HG02571 (cell line): ENCODE measurements at regions not wholly inside any gene's neighbourhood (a gene's known extent, or its start where the extent isn't known, plus 50 kb on each side); places are given as distances from the start of the nearest gene placed in this dataset.
"Not testable (repeated sequence)": the region's sequence is repeated elsewhere in the genome, so short reads cannot be mapped to it uniquely, and the experiment has no call there.

Experiments used
- ATAC-seq: cut with Tn5 transposase; IDR thresholded peaks from one replicate; pipeline ENCODE4 v1.9.1; 2021; ENCODE audit warnings: mild to moderate bottlenecking, moderate library complexity; ENCODE audit not compliant: unreplicated experiment

DNA sequence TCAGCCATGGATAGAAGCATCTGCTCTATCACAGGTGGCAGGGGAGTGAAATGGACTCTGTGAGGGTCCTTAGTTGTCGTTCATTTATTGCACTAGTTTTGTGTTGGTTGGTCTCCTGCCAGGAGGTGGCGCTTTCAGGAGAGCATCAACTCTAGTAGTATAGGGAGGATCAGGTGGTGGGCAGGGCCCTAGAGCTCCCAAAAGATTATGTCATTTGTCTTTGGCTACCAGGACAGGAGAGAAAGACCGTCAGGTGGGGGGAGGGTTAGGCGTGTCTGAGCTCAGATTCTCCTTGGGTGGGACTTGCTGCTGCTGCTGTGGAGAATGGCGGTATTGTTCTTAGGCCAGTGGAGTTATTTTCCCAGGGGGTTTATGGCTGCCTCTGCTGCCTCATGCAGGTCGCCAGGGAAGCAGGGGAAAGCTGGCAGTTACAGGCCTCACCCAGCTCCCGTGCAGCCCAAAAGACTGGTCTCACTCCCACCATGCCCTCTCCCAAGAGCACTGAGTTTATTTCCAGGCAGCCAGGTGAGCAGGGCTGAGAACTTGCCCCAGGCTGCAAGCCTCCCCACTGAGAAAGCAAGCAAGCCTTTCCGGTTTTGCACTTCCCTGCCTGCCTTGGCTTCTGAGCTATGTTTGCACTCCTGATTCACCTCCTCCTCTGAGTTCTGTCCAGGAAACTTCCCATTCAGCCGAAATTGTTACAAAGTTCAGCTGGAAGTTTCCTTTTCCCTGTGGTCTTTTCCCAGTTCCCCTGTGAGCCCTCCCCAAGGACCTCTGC, 317.3 kb downstream of the TAF11L14 start:
- no peak for ATAC-seq

DNA sequence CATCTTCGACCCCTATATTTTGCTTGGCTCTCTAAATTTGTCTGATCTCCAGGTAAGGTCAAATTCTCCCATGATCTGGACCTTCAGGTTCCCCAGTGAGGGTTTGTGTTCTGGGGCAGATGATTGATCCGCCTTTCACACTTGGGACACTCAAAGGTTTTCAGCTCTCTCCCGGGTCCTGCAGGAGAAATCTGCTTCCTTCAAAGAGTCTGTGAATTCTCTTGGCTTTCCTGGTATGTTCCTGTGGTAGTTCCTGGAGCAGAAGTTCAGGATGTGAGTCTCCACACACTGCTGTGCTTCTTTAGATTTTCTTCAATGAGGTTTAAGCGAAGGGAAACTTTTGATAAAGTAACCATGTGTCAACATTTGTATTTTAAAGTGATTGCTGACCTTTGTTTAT, 318.0 kb downstream of the TAF11L14 start:
- ATAC-seq: no peak

DNA sequence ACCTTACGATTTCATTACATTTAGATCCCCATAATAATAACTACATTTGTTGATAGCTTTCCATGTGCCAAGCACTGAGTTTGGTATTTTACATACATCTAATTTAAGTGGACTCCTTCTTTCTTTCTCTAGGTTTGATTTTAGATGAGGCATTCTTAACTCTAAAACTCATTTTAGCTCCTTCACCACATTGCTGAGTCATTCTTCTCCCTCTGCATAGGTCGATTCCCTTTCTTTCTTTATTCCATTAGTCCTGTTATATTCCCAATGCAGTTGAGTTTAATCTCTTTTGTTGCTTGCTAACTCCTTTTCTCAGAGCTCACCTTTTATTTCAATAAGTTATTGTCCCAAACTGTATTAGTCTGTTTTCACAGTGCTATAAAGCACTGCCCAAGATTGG, 329.8 kb downstream of the TAF11L14 start:
- no peak for ATAC-seq

DNA sequence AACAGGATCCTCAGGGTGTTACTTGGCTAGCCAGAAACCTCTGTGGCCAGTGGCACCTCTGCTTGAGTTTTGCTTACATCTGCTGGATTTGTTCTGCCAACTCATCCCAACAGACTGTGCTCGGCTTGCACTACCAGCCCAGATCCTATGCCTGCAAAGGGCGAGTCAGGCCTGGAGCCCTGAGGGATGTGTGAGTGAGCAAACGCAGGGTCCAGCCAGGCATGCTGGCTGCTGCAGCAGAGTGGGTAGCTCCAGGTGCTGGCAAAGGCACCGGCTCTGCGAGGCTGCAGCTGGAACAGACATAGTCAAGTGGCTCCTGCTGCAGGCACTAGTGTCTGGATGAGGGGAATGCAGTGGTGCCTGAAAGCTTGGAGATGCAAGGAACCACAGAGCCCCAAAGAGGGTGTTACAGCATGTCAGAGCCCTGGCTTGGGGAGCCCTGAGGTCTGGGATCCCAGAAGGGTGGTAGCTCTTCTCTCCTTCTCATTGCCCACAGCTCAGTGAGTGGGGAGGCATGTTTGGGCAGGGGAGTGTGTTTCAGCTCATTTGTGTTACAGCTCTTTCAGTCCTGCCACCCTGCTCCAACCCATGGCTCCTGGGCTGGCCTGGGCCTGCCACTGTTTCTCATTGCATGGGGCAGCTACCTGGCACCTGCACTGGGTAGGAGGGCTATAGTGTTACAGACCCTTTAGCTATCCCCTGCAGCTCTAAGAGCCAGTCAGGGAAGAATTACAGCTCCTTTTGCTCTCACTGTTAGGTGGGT, 332.6 kb downstream of the TAF11L14 start:
- ATAC-seq: no peak

DNA sequence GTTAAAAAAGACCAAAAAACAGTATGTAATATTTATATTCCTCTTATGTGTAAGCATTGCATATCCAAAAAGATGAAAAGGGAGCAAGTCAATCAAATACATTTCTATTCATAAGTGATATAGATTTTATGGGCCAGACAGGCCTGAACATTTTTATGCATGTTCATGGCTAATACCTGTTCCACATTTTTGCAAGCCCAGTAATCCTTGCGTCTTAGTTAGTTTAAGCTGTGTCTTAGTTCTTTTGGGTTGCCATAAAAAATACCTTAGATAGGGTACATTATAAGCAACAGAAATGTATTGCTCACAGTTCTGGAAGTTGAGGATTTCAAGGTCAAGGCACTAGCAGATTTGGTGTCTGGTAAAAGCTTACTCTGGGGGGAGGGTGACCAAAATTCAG, 342.1 kb downstream of the TAF11L14 start:
- ATAC-seq: no peak

DNA sequence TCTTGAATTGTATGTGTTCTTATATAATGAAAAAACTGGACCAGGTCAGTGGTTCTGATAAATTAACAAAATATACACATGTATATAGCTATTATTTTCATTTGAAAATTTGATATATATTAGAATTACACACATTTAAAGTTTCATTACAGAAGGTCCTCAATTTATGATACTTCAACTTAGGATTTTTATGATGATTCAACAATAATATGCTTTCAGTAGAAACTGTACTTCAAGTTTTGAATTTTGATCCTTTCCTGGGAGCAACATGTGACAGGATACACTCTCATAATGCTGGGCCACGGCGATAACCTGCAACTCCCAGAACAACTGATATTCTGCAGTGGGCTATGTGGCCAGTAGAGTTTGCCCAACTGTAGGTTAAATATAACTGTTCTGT, 344.7 kb downstream of the TAF11L14 start:
- ATAC-seq: no peak

DNA sequence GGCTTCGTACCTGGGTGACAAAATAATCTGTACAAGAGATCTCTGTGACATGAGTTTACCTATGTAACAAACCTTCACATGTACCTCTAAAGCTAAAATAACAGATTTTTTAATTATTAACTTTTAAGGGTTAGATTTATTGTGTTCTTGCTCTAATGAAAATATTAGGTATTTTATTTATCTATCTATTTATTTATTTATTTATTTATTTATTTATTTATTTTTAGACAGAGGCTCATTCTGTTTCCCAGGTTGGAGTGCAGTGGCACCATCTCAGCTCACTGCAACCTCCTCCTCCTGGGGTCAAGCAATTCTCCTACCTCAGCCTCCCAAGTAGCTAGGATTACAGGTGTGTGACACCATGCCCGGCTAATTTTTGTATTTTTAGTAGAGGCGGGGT, 348.4 kb downstream of the TAF11L14 start:
- not testable (repeated sequence) for ATAC-seq

DNA sequence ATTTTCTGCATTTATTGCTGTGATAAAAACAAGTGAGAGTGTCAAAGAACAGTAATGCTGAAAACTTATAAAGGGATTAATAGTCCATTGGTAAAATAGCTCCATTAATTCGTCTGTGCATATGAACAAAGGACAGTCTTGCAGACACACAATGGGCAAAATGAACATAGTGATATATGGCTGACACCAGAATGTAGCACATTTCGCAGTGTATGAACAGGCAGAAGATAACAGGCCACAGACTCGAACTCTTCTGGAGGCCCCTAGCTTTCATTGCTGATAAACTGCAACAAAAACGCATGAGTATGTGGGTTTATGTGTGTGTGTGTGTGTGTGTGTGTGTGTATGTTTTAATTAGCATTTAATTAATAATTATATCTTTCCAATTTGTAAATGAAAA, 354.8 kb downstream of the TAF11L14 start:
- ATAC-seq: no peak

DNA sequence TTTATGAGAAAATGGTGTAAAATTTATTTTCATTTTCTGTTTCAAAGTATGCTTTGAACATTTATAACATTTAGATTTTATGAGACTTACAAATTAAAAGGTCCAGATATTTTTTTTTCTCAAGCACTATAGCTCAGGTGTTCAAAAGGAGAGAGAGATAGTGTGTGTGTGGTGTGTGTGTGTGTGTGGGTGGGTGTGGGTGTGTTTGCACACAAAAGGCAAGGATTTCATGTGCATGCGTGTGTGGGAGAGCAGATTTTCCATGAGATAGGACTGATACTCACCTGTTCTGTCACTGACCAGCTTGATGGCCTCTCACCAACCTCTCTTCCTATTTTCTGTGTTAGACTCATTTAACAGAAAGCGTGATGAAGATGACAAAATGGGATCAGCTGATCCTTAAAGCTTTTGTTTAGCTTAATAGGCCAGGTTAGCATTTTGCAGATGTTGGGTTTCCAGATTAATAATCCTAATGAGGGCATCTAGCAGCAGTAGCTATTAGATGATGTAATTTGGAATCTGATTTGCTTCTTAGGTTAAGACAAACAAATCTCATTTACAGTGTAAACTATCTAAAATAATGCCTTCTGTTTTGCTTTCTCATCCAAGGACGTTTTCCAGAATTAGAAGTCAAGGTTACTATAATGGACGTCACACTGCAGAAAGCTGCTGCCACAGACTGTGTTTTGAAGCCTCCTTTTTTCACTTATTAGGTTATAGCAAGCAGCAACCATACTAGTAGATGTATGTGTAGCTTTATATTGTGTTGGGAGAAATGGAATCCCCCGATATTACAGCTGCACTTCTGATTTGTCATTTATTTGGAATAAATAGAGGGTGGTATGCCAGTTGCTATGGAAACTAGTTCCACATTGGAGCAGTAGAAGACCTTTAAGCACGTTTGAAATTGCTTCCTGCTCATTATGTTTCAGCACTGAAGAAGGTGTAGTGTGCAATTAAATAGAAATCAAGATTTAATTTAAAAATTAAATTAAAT, 355.6 kb downstream of the TAF11L14 start:
- no peak for ATAC-seq

DNA sequence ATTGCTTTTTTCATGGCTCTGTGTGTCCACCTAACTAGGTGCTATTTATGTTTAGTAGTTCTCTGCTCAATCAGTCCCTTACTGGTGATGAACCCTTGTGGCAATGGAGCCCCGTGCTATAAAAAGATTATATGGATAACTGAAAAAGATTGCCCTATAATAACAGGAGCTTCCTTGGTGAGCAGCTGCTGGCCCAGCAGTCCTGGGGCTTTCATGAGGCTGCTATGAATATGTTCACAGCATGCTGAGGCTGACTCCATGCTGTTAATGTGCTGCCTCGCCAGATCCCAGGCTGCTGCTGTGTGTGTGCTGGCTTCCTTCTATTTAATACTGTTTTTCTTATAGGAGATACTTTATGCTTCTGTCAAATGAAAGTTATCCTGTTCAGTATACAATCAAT, 357.5 kb downstream of the TAF11L14 start:
- no peak for ATAC-seq

DNA sequence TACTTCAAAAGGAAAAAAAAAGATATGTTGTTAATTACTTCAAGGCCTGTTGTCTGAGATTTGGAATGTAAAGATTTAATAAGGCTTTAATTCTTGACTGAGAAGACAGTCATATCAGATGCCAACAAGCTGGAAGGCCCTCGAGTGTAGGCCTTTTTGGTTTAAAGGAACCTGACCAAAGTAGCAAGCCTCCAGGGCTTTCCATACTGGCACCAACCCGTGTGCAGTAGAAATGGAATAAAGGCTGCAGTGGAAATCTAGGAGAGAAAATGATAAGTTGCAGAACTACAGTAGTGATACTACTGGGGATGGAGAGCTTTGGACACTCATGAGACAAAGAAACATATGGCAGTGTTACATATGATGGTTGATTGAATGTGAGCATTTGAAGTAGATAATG, 358.0 kb downstream of the TAF11L14 start:
- ATAC-seq: no peak

DNA sequence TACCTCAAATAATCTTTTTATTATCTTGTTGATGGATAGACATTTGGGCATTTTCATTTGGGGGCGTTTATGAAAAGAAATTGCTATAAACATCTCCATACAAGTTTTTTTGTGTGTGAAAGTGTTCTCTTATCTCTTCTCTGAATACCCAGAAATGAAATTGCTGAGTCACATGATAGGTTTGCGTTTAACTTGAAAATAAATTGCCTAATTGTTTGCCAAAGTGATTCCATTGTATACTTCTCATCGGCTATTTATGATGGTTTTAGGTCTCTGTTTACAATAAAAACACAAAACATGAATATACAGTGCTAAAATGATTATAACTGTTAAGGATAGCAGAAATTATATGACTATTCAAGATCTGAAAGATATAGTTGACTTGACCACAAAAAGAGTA, 361.7 kb downstream of the TAF11L14 start:
- ATAC-seq: no peak

DNA sequence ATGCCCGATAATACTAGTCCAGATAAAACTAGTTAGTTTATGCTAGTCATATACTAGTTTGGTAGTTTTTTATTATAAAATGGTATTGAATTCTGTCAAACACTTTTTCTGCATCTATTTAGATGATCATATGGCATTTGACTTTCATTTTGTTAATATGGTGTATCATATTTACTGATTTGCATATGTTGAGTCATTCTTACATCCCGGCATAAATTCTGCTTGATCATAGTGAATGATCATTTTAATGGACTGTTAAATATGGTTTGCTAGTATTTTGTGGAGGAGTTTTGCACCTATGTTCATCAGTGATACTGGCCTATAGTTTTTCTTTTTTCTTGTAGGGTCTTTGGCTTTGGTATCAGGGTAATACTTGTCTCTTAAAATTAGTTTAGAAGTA, 365.6 kb downstream of the TAF11L14 start:
- ATAC-seq: no peak

DNA sequence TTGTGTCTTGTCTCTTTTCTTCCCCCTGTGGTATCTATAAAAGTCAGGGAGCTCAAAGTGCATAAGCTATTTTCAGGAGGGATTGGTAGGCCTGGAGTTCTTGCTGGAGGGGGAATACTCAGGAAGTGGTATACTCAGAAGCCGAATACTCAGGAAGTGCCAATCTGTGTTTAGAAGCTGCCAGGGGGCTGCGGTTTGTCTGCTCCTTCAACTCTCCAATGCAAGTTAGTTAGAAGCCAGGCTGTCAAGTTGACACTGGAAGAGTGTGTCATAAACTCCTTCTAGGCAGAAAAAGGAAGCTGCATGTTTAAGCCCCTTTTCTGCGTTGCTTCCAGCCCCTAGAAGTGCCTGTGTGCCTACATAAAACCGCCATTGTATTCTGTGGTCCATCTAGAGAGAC, 366.5 kb downstream of the TAF11L14 start:
- no peak for ATAC-seq

DNA sequence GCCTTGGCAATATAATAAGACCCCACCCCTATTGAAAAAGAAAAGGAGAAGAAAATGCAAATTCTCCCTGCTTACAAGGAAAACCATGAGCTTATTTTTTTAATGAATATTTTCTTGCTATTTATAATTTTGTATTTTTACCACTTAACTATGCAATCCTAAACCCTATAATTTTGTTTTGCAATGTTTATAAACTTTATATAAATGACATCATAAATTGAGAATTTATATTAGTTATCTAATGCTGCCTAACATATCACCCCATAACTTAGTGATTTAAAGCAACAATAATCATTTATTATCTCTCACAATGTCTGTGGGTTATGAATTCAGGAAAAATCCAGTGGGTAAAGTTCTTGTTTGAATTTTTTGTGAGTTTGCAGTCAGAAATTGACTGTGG, 369.1 kb downstream of the TAF11L14 start:
- no peak for ATAC-seq

DNA sequence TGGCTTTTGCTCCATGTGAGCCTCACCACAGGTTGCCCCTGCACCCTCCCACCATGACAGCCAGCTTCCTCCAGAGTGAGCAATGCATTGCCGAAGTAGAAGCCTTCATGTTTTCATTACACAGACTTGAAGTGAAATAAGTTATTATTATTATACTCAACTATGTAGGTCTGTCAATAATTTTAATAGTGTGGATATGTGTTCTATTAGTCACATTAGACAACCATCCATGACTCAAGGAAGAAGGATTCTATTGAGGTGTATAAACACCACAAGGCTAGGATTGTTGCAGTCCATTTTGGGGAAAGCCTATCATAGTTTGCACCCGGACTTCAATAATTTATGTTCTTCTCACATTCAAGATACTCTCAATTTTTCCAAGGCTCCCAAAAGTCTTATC, 369.5 kb downstream of the TAF11L14 start:
- no peak for ATAC-seq

DNA sequence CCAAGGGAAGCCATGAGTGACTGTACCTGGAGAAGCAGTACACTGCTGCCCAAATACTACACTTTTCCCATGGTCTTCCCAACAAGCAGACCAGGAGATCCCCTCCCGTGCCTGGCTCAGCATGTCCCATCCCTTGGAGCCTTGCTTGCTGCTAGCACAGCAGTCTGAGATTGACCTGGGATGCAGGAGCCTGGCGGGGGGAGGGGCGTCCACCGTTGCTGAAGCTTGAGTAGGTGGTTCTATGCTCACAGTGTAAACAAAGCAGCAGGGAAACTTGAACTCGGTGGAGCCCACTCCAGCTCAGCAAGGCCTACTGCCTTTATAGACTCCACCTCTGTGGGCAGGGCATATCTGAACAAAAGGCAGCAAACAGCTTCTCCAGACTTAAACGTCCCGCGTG, 372.0 kb downstream of the TAF11L14 start:
- not testable (repeated sequence) for ATAC-seq

DNA sequence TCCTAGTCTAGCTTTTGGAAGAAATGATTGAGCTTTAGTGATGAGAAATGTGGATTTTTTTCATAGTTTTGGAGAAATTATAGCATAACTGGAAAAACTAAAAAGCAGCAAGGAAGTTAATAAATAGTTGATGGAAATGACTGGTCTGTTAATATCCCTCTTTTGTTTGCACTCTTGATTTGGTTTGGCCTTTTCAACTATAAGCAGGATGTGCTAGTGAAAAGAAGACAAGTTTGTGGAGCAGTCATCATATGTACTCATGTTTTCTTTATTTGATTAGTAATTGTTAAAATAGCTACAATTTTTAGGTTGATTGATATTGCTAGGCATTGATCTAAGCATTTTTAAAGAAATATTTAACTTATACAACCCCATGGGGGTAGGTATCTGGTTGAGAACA, 374.7 kb downstream of the TAF11L14 start:
- no peak for ATAC-seq

DNA sequence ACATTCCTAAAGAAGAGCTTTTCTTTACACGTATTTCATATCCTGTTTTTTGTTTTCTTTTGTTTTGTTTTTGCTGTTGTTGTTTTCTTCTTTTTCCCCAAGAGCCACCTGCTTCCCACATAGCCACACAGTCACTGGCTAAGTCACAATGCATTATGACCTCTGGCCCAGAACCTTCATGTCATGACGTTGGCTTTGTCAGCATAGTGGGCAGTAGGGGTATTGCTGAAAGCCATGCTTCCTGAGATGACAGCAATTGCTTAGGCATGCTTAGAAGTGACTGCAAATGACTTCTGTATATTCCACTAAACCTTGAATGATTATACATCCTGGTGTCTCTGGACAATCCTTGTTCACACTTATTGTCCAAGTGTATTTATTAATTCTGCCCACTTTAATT, 375.8 kb downstream of the TAF11L14 start:
- ATAC-seq: no peak

DNA sequence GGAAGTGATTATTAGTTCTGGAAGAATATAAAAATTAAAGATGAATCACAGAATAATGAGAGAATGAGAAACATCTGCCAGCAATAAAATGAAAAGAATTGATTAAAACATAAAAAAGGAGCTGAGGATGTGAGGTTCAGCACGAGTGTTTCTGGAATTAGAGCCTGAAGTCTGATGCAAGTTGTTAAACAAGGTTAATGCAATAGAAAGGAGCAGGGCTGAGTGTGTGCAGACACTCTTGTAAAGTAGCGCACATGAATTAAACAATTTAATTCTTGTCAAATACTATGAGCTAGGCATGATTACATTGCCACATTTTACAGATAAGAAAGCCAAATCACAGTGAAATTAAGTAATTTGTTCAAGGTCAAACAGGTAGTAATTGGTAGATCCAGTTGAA, 384.2 kb downstream of the TAF11L14 start:
- ATAC-seq: no peak

DNA sequence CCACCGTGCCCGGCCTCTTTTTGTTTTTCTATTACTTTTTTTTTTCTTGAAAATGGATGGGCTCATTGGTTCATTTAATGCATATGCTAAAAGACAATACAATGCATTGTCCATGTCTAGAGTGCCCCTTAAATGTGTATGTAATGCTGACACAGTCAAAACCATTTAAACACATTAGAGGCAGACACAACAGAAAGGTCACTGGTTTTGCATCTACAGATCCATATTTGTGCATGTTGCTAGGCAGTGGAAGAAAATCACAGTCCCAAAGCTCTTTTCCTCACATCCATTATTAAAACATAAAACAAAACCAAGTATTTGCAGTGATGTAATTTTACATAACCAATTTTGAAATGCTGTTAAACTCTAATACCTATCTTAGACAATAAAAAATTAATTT, 389.0 kb downstream of the TAF11L14 start:
- no peak for ATAC-seq
